DMS153 (cell line): ENCODE measurements at regions not wholly inside any gene's neighbourhood (a gene's known extent, or its start where the extent isn't known, plus 50 kb on each side); places are given as distances from the start of the nearest gene placed in this dataset.
"Not testable (repeated sequence)": the region's sequence is repeated elsewhere in the genome, so short reads cannot be mapped to it uniquely, and the experiment has no call there.

ENCODE experiments used
- DNase-seq: peaks from one replicate; lab custom pipeline; 2025; lab: John Stamatoyannopoulos, UW

DNA sequence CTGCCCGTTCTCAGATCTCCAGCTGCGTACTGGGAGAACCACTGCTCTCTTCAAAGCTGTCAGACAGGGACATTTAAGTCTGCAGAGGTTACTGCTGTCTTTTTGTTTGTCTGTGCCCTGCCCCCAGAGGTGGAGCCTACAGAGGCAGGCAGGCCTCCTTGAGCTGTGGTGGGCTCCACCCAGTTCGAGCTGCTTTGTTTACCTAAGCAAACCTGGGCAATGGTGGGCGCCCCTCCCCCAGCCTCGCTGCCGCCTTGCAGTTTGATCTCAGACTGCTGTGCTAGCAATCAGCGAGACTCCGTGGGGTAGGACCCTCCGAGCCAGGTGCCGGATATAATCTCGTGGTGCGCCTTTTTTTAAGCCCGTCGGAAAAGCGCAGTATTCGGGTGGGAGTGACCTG lies 66.2 kb upstream of the GPR141 start:
- not testable (repeated sequence) for DNase-seq

DNA sequence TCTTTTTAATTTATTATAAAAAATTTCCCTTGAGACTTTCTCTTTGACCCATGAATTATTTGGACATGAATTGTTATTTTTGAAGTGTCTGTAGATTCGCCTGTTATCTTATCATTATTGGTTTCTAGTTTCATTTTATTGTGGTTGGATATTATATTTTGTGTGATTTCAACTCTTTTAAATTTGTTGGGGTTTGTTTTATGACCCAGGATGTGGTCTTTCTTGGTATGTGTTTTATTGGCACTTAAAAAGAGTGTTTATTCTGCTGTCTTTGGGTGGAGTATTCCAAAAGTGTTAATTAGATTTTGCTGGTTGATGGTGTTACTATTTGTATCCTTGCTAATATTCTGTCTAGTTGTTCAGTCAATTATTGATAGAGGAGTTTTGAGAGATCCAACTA lies 50.5 kb upstream of the GPR141 start:
- no peak for DNase-seq
